GM12872 (cell line): ENCODE measurements at regions not wholly inside any gene's neighbourhood (a gene's known extent, or its start where the extent isn't known, plus 50 kb on each side); places are given as distances from the start of the nearest gene placed in this dataset.

Source experiments
- CTCF ChIP-seq: IDR thresholded peaks from 3 replicates; pipeline ENCODE4 v1.5.1; 2011; ENCODE audit warnings: low read depth, mild to moderate bottlenecking, low read length, moderate library complexity; ENCODE audit not compliant: insufficient read depth

DNA sequence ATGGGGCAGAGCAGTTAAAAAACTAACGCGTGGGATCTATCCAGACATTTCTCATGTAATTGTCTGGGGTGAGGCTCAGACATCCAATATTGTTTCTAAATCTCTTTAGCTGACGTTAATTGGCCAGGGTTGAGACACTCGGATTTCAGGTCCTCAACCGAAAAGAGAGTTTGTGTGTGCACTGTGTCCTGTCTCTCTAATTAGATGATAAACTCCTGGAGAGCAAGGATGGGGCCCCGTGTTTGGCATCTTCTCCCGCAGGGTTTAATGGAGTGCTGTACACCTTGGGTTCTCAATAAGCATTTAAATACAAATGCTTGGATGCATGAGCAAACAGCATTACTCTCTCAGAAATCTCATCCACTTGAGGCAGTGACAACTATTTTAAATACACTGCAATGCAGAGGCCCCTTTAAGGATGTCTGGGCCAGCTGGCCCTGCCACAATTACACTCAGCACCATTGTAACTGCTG is 139.6 kb downstream of the MTX3 start:
- no peak for TF ChIP-seq CTCF

DNA sequence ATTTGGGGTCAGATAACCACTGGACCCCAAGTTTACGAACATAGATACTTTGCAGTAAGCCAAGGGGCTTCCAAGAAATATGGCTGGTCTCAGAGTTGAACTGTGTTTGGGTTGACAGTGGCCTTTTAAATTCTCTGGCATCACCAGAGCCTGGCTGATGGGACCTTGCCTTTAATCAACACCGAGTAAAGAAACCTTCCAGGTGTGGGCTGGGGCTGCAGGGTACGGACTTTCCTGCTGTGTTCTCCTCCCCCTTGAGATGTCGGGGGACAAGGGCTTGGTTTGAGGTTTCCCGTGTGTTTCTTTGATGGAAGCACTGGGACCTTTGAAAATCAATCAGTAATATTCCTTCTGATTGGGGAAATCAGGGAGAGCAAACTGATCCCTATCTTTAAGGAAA is 140.1 kb downstream of the MTX3 start:
- TF ChIP-seq CTCF = no peak

DNA sequence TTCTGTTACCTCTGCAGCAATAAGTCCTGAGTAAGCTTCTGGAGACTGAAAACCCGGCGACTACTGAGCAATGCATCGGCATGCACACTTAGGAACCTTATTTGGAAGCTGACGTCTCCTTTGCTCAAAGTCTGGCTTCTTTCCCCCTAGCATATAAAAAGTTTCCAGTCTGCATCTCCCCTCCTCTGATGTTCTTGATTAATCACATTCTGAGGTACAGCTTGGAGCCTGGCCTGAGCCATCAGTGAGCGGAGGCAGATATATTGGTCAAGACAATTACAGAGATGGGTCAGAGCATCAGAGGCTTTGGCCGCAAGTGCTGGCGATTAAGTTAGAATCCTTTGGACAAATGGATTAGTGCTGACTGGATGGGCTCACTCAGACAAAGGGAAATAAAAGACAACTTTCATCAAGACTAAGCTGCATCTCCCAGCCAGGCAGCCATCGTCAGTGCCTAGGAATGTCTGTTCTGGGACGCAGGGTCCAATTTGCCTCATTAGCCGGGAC is 140.7 kb downstream of the MTX3 start:
- no peak for TF ChIP-seq CTCF

GRCh38 chr5:79849486-79850315 is 141.4 kb downstream of the MTX3 start:
- no peak for TF ChIP-seq CTCF
